GM12875 (cell line): ENCODE measurements at regions not wholly inside any gene's neighbourhood (a gene's known extent, or its start where the extent isn't known, plus 50 kb on each side); places are given as distances from the start of the nearest gene placed in this dataset.

Source experiments
- H3K4me3 ChIP-seq: one replicate; pipeline ENCODE4 v1.5.1; 2011; ENCODE audit warnings: low read depth, low read length, control low read depth
- TF ChIP-seq, protein P1 (sequence below): IDR thresholded peaks from 2 replicates; pipeline ENCODE4 v1.5.1; 2011; ENCODE audit warnings: low read depth, mild to moderate bottlenecking, control low read depth, inconsistent platforms, low read length, moderate library complexity, borderline replicate concordance; ENCODE audit not compliant: insufficient read depth

DNA sequence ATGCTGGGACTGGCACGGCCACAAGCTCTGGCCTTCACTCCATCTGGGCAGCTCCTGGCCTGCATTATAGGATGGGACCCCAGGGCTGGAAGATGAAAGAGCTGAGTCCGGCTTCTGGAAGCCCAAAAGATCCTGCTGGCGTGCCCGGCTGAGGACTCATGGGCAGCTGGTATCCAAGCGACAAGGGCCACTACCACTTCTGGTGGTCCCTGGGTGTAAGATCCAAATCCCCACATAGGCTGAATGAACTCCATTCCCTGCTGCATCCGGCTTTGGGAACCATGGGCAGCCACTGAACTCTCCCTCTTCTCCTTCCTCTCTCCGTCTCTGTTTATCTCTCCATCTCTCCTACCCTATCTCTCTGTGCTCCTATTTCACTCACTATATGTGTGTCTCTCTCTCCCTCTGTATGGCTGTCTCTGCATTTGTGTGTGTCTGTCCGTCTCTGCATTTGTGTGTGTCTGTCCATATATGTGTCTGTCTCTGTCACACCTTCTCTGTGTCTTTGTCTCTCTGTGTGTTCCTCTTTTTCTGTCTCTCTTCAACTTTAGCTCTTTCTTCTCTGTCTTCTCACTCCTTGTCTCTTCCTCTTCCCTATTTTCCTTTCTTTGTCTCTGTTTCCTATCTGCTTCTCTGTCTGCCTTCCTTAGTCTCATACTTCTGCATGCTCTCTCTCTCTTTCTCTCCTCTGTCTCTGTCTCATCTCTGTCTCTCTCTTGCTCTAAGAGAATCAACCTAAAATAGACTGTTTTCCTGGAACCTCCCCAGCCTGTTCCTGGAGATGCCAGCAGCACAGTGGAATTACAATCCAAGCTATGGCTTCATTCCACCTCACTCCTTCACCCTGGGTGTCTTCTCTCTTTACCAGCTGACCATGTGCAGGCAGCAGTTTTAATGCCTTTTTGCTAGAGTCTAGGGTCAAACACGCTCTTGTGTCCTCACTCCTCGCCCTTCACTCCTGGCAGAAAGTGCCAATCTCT, 60.4 kb upstream of the IRX6 start:
- no peak overlapping the region for H3K4me3 ChIP-seq
- TF ChIP-seq, protein P1, sequence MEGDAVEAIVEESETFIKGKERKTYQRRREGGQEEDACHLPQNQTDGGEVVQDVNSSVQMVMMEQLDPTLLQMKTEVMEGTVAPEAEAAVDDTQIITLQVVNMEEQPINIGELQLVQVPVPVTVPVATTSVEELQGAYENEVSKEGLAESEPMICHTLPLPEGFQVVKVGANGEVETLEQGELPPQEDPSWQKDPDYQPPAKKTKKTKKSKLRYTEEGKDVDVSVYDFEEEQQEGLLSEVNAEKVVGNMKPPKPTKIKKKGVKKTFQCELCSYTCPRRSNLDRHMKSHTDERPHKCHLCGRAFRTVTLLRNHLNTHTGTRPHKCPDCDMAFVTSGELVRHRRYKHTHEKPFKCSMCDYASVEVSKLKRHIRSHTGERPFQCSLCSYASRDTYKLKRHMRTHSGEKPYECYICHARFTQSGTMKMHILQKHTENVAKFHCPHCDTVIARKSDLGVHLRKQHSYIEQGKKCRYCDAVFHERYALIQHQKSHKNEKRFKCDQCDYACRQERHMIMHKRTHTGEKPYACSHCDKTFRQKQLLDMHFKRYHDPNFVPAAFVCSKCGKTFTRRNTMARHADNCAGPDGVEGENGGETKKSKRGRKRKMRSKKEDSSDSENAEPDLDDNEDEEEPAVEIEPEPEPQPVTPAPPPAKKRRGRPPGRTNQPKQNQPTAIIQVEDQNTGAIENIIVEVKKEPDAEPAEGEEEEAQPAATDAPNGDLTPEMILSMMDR, result no peak

DNA sequence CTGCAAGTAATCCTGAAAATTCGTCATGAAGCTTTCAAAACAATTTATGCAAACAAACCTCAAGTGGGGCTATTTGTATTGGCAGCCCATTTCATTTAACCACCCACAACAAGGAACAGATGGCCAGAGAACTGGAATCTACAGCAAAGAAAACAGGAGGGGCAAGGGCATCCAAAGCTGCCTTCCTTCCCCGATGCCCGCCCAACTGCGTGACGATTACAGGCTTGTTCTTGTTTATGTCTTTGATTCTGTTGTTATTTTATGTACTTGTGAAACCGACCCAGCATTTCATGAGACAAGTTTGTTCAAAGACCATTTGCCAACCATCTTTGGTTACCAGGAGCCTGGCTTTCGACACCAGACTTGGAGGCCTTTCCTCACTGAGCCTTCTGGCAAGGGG, 59.1 kb upstream of the IRX6 start:
- TF ChIP-seq, protein P1, result no peak
- no peak overlapping the region for H3K4me3 ChIP-seq

DNA sequence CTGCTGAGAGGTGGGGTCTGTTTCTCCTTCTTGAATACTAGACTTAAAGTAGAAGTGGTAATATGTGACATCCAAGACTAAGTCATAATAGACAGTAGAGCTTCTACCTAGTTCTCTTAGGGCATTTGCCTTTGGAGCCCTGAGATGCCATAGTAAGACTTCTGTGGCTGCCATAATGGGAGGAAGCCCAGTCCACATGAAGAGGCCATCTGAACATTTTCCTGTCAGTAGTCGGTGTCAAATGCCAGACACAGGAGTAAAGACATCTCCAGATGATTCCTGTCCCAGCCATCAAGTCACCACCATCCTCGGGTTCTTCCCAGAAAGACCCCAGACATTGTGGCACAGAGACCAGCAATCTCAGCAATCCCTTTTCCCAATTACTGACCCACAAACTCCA, 58.1 kb upstream of the IRX6 start:
- TF ChIP-seq, protein P1, result no peak
- no peak overlapping the region for H3K4me3 ChIP-seq

DNA sequence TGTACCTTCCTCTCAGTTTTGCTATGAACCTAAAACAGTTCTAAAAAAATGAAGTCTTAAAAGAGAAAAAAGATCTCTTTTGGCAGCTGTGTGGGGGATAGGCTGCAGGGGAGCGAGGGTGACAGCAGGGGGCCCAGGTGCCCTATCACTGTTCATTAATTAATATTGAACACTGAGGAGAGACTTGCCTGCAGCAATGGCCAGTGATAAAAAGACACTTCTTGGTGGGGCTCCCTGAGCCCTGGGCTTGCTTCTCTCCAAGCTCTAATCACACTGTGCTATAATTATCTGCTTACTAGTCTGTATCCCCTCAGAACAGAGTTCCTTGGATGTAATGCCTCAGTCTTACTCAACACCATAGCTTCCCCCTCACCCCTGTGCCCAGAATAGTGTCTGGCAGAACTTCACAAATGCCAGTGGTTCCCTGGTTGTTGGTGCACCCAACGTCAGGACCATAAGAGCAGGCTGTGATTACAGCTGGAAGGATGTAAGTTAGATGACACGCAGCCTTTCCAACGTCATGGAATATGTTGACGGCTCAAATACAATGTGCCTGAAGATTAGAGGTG, 52.0 kb upstream of the IRX6 start:
- no peak overlapping the region for H3K4me3 ChIP-seq
- TF ChIP-seq, protein P1, result no peak

DNA sequence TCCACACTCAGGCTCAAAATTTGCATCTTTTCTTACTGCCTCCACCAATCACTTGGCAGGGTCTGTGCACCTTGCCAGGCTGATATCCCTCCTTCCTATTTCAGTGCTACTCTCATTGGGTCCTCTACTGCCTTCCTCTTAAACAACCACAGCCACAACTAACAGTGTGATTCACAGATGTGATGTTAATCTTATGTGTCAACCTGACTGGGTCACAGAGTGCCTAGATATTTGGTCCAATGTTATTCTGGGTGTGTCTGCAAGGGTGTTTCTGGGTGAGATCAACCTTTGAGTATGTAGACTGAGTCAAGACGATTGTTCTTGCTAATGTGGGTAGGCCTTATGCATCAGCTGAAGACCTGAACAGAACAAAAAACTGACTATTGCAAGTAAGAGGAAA, 51.3 kb upstream of the IRX6 start:
- TF ChIP-seq, protein P1, result no peak

DNA sequence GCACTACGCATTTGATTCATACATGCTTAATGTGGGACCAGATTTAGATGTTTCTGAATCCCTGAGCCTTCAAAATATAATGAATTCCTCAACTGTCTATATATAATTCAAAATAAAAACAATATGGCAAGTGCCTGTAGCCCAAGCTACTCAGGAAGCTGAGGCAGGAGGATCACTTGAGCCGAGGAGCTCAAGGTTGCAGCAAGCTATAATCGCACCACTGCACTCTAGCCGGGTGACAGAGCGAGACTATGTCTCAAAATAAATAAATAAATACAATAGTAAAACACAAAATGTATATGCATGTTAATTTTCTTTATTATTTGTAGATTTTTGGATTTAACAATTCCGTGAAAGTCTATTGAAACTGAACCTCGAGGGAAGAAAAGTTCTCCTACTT, 50.6 kb upstream of the IRX6 start:
- TF ChIP-seq, protein P1, result no peak

More for the DNA sequence above, 51.3 kb upstream of the IRX6 start:
- H3K4me3 ChIP-seq, result no peak overlapping the region

More for the DNA sequence above, 50.6 kb upstream of the IRX6 start:
- H3K4me3 ChIP-seq, result no peak overlapping the region
